Retinal pigment epithelial cell (primary cell): ENCODE measurements at regions not wholly inside any gene's neighbourhood (a gene's known extent, or its start where the extent isn't known, plus 50 kb on each side); places are given as distances from the start of the nearest gene placed in this dataset.
"Not testable (repeated sequence)": the region's sequence is repeated elsewhere in the genome, so short reads cannot be mapped to it uniquely, and the experiment has no call there.

Source experiments
- DNase-seq: peaks from one replicate; pipeline ENCODE4 v3.0.0-alpha.2; 2010; ENCODE audit warnings: low read depth
- H3K4me3 ChIP-seq: 2 replicates; pipeline ENCODE4 v1.5.1; 2011; ENCODE audit warnings: mild to moderate bottlenecking, low read length, control low read depth, moderate library complexity
- TF ChIP-seq, protein P1 (sequence below): conservative IDR thresholded peaks from 2 replicates; pipeline ENCODE4 v1.5.1; 2011; ENCODE audit warnings: low read depth, low read length, control low read depth, inconsistent platforms

DNA sequence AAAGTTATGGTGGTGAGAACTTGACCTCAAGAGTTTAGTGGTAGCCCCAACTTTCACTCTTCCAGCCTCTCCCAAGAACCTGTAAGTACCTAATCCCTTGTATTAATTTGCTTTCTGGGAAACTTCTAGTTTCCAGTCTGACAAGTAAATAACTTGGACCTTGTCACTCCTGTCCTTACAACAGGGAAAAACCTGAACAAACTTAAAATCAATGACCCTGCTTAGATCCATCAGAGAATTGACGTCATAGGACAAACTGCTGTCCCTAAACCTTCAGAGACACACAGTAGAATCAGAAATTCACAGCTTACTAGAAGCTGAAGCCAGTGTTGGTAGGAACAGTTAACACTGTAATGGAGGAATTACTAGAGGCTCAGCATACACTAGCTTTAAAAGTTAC, 60.0 kb upstream of the DCLK2 start:
- TF ChIP-seq, protein P1, sequence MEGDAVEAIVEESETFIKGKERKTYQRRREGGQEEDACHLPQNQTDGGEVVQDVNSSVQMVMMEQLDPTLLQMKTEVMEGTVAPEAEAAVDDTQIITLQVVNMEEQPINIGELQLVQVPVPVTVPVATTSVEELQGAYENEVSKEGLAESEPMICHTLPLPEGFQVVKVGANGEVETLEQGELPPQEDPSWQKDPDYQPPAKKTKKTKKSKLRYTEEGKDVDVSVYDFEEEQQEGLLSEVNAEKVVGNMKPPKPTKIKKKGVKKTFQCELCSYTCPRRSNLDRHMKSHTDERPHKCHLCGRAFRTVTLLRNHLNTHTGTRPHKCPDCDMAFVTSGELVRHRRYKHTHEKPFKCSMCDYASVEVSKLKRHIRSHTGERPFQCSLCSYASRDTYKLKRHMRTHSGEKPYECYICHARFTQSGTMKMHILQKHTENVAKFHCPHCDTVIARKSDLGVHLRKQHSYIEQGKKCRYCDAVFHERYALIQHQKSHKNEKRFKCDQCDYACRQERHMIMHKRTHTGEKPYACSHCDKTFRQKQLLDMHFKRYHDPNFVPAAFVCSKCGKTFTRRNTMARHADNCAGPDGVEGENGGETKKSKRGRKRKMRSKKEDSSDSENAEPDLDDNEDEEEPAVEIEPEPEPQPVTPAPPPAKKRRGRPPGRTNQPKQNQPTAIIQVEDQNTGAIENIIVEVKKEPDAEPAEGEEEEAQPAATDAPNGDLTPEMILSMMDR: no peak
- H3K4me3 ChIP-seq: no peak overlapping the region
- DNase-seq: no peak

DNA sequence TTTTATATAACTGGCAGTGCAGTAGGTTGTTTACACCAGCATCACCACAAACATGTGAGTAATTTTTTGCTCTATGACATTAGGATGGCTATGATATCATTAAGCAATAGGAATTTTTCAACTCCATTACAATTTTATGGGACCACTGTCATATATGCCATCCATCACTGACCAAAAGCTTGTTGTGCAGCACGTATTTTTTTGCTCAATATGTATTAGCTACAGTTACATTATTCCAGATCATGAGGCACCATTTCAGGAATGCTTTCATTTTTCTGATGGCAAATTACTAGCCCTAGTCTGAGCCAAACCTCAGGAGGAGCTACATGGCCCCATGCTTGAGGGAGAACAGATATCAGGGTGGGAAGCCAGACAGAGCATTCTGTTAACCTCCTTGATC, 56.8 kb upstream of the DCLK2 start:
- DNase-seq: no peak
- H3K4me3 ChIP-seq: no peak overlapping the region
- TF ChIP-seq, protein P1: no peak

DNA sequence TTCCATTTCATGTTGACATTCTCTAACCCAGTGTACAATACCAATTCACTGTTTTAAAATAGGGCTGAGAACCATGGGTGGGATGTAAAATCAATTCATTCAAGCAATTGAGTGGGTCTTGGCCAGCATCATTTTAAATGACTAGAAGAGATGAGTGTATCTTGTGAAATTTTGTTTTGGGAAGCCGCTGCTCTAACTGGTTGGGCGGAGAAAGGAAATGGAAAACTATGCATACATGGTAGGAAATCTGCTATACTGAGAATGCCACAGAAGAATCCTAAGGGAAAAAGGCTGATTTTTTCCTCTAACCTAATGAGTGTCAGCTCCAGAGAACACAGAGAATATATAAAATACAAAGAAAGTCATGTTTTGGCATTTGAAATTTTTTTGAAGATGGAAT, 54.8 kb upstream of the DCLK2 start:
- H3K4me3 ChIP-seq: no peak overlapping the region
- TF ChIP-seq, protein P1: no peak
- no peak for DNase-seq

DNA sequence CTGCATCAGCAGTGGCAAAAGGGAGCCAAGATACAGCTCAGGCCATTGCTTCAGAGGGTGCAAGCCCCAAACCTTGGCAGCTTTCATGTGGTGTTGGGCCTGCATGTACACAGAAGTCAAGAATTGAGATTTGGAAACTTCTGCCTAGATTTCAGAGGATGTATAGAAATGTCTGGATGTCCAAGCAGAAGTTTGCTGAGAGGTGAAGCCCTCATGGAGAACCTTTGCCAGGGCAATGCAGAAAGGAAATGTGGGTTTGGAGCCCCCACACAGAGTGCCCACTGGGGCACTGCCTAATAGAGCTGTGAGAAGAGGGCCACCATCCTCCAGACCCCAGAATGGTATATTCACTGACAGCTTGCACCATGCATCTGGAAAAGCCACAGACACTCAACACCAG, 51.3 kb upstream of the DCLK2 start:
- not testable (repeated sequence) for DNase-seq, H3K4me3 ChIP-seq
